ENCODE measurements at regions not wholly inside any gene's neighbourhood (a gene's known extent, or its start where the extent isn't known, plus 50 kb on each side); places are given as distances from the start of the nearest gene placed in this dataset.
A peak's percentile ranks its signal among the peaks of the same experiment; 100 is the strongest.

DNA sequence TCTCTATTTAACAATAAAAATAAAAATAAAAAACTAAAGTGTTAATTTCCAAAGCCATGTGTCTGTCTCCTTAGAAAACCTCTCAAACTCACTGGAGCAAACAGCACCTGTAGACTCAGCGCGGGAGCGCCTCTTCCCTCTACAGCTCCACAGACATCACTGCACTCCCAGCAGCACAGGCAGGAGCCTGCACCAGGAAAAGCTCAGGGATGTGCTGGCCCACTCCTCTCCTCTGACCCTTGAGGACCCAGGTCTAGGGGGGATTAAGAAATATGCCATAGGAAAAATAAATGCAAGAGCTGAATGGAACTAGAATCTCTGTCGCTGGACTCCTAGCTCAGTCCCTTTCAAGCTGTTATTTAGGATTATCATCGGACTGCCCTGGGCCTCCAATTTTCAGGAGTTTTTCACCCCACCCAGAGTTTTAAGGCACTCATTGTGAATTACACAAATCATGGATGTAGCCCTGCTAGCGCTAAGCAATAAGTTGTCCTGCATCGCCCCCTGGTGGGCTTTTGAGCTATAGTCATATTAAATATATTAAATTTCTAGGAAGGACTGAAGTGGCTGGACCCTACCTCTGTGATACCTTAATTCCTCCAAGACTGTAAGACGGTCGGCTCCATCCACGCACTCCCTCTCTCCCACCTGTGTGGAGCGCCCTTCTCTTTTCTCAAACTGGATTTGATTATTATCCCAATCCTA lies 333.9 kb downstream of the UQCRFS1 start:
- peak; percentile 72 for DNase-seq

DNA sequence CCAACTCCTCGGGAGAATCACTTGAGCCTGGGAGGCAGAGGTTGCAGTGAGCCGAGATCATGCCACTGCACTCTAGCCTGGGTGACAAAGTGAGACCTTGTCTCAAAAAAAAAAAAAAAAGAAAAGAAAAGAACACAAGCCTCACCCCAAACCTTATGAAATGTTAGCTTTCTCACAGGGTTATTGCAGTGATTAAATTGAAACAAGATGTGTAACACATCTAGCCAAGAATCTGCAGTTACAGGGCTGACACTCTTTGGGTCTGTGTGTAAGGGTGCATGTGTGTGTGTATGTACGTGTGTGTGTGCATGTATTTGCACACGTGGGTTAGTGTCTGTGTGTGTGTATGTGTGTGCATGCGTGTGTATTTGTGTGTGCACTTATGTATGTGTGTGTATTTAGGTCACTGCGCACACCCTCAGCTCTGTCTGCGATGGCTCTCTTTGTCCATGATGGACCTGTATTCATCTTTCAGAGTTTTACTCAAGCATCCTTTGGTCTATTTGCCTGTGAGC lies 336.3 kb downstream of the UQCRFS1 start:
- DNase-seq: peak; percentile 11

DNA sequence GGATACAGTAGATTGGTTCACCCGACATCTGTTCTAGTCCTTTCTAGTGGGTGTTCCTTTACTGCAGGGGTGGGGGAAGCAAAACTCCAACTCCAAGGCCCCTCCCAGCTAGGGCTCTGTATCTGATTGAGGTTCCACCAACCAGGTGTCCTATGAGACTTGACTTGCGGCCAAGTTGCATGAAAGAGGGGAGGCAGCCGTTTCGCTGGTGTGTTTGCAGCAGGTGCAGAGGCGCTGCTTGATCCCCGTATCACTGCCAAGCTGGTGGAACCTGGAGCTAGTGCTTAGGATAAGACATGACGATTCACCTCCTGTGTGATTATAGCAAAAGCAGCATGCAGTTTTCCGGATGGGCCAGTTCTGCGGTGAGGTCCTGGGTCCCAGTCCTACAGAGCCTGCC lies 338.2 kb downstream of the UQCRFS1 start:
- no peak for DNase-seq

DNA sequence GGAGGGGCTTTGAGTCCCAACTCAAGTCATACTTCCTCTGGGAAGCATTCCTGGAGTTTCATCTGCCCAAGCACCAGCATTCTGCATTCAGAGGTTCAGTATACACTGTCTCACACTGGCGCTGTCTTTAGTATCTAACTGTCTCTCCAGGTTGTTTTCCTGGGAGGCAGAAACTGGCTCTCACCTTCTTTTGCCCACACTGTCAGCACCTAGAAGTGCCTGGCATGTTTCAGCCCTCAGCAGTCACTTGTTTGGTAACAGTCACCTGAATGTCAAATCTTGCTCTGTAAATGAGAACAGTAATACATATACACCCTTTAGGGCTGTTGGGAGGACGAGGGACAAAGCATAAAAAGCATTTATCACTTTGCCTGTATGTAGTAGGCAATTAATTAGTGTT lies 339.6 kb downstream of the UQCRFS1 start:
- DNase-seq: no peak

DNA sequence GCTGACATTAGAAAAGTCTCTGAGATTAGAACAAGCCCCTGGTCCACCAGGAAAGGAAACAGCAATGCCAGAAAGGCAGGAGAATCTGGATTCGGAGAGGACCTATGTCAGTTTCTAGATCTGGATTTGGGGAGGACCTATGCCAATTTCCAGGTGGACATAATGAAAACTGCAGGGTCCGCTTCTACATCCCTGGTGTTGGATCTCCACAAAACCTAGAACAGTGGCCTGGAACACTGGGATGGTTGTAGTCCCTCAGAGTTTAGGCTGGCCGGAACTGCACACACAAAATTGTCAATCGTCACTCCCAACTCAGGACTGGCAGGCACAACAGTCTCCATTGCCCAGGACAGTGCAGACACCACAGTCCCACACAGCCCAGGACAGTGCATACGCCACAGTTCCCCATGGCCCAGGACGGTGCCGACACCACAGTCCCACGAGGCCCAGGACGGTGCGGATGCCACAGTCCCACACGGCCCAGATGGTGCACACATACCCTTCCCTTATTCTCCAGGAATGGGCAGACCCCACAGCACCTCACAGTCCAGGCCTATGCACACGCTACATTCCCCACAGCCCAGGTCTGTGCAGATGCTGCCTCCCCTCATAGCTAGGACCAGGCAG lies 341.7 kb downstream of the UQCRFS1 start:
- no peak for DNase-seq

DNA sequence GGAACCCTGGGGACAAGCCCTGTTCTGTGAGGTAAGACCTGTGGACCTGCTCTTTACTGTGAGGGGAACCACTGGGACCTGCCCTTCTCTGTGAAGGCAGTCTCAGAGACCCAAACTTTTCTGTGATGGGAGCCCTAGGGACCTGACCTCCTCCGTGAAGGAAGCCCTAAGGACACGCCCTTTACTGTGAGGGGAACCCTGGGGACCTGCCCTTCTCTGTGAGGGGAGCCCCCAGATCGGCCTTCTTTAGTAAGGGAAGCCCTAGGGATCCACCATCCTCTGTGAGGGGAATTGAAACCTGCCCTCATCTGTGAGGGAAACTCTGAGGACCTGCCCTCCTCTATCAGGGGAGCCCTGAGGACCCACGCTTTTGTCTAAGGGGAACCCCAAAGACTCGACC lies 343.5 kb downstream of the UQCRFS1 start:
- DNase-seq: no peak

DNA sequence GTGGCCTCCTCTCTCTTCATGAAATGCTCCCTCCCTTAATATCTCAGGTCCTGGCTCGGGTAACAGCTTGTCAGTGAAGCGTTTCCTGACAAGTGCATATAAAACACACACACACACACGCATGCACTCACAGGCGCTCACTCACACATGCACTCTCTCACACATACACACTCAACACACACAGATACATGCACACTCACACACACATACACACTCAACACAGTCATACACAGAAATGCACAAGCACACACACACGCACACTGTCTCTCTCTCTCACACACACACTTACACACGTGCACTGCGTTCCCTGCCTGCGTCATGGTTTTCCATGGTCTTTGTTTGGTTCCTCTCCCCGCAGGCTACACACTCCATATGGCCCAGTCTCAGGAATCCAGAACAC lies 344.1 kb downstream of the UQCRFS1 start:
- DNase-seq: no peak

DNA sequence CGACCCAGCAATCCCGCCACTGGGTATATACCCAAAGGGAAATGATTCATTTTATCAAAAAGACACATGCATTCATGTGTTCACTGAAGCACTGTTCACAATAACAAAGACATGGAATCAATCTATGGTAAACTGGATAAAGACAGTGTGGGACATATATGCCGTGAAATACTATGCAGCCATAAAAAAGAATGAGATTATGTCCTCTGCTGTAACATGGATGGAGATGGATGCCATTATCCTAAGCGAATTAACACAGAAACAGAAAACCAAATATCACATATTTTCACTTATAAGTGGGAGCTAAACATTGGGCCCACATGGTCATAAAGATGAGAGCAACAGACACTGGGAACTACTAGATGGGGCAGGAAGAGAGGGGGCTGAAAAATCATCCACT lies 345.0 kb downstream of the UQCRFS1 start:
- no peak for DNase-seq

DNA sequence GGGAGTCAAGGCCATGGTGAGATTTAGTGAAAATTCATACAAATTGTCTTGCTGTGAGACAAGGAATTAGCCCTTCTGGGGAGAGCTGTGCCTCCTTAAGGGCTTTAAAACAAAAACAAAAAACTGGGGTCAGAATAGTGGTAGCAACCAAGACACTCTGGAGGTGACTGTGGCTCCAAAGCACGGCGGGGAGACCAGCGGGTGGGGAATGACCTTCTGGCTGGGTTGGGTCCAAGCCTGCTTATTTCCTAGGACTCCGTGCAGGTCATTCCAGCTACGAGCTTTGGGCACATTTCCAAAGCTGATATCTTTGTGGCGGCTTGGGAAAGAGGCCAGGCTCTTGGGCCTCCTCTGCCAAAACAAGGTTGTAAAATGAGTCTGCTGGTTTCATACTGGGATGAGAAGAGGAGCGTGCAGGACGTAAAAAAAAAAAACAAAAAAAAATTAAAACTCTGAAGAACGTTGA lies 348.3 kb downstream of the UQCRFS1 start:
- peak; percentile 34 for DNase-seq

DNA sequence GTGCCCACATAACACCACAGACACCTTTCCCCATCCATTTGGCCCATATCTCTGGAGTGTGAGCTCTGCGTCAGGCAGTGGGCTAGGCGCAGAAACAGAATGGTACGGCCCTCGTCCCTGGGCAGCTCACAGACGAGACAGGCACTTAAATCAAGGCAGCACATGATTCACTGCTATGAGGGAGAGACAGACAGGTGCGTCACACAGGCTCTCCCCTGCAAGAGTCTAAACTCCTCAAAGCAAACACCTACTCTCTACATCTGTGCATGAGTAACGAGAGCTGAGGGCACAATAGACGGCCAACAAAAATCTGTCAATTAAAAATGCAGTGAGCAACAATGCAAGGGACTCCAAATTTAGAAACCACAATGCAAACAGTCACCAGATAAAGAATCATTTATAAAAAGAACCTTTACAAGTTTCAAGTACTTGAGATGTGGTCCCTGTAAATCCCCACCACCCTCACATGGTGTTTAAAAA lies 348.9 kb downstream of the UQCRFS1 start:
- DNase-seq: no peak

DNA sequence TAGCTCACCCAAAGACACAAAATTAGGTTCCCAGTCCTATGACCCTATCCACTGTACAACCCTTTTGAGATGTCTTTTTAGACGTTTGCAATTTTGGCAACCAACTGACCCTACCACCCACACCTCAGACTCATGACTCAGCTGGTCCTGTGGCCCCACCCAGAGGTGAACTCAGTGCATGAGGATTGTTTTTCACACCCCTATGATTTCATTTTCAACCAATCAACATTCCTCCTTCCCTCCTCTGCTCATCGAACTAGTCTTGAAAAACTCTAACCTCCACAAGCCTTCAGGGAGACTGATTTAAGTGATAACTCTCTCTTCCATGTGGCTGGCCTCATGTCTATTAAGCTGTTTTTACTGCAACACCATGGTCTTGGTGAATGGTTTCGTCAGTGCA lies 350.7 kb downstream of the UQCRFS1 start:
- DNase-seq: no peak

DNA sequence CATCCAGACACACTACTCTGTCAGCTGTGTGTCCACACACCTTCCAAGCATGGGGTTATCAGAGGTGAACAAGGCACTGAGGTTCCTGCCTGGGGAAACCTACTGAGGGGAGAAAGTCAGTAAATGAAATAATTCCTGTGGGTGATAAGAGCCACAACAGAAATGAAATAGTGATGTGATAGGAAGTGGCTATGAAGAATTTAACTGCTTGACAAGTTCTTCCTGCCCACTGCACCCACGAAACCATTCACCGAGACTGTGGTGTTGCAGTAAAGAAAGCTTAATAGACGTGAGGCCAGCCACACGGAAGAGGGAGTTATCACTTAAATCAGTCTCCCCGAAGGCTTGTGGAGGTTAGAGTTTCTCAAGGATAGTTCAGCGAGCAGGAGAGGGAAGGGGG lies 353.1 kb downstream of the UQCRFS1 start:
- no peak for DNase-seq

DNA sequence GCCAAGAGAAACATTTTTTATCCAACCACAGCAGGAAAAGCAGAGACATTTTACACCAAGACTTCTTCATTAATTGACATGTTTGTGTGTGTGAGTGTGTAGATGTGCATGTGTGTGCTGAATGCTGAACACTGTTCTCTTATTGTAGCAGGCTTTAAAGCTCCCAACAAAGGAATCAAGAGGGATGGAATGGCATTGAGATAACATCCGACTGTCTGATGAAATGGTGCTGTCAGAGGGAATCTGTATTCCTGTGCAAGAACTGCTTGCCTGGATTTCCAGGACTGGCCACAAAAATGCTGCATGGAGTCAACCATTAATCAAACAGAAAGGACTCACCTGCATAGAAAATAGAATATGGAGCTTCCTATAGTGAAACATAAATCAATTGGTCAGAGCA lies 354.0 kb downstream of the UQCRFS1 start:
- DNase-seq: no peak

DNA sequence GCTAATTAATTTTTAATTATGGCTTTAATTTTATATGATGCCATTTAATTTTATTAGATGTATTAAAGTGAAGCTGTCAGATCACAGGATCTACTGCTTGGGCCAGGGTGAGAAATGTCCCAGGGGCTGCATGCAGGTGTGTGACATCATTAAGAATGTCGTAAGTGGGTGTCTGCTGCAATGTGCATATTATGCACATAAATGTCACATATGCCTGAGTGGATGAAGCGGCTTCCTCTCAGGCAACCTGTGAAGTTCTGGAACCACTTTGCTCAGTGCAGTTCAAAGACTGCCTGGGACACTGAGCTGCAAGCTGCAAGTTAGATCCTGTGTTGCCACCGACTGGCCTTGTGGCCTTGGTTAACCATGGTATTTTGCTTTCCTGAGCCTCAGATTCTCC lies 355.0 kb downstream of the UQCRFS1 start:
- no peak for DNase-seq

DNA sequence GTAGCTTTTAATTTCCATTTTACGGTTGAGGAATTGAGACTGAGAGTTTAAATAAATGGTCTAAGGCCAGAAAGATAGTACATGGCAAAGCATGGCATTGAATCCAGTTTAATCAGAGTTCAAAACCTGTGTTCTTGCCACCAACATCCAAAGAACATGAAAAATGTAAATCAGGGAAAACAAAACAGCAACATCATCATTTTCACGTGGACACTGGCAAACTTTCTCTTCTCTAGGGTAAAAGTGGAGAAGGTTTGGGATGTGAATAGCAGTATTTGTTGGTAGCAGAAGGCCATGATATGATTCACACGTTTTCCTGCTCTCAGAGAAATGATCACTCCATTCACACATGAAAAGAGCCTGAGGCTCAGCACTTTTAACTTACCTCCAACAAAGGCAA lies 357.7 kb downstream of the UQCRFS1 start:
- DNase-seq: no peak

DNA sequence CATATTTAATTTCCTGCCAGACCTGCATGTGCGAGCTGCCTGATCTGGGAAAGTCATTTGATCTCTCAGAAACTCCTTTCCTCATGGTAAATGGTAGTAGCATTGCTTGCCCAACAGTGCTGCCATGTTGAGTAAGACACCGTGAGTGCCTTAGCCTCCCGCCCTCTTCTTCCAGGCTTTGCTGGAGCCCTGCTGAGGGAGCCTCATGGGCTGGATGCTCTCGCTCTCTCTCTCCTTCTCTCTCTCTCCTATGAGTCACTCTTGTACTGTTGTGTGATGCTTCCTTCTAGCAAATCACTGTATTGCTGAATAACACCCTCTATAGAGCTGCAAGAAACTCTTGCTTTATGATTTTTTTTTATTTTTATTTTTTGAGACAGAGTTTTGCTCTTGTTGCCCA lies 365.5 kb downstream of the UQCRFS1 start:
- peak; percentile 12 for DNase-seq

DNA sequence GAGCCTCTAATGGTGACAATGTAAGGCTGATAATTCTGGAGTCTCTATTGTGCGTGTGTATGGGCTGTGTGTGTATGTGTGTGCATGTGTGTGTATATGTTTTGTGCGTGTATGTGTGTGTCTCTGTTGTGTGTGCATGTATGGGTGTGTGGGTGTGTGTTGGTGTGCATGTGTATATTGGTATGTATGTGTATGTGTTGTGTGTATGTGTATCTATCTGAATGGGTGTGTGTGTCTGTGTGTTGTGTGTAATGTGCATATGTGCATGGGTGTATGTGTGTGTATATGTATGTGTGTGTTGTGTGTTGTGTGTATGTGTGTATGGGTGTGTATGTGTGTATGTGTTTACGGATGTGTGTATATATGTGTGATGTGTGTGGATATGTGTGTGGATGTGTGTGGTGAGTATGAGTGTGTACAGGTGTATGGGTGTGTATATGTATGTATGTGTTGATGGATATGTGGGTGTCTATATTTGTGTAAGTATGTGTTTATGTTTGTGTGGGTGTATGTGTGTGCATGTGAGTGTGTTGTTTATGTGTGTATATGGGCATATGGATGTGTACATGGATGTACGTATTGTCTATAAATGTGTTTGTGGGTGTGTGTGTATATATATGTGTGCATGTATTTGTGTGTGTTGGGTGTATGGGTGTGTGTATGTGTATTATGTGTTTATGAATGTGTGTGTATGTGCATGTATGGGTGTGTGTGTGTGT lies 366.7 kb downstream of the UQCRFS1 start:
- DNase-seq: no peak

DNA sequence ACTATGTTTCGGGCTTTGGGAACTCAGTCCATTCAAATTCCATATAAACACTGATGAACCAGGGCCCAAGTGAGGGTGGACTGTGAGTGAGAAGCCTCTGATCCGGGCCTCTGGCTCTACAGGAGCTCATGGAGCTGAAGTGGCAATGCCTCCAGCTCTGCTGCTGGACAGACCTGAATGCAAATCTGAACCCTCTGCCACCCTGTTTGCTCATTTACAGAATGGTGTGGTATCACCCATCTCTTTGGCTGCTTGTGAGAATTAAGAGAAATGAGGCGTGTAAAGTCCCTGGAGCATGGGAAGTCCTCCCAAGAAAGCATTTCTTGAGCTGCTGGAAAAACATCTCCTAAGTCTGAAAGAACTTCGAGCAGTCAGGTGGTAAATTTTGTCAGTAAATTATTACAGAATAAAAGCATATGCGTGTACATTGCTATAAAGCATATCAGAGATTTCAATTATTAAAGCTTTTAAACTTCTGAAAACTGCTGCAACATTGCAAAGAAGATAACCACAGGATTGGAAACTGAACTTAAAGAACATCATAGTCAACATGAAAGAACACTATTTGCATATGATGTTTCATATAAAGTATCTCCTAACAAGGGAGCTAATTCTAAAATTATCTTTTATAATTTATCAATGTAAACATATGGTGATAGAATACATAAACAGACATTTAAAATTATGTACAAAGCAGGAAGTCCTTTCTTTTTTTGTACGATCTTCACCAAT lies 369.0 kb downstream of the UQCRFS1 start:
- DNase-seq: no peak

DNA sequence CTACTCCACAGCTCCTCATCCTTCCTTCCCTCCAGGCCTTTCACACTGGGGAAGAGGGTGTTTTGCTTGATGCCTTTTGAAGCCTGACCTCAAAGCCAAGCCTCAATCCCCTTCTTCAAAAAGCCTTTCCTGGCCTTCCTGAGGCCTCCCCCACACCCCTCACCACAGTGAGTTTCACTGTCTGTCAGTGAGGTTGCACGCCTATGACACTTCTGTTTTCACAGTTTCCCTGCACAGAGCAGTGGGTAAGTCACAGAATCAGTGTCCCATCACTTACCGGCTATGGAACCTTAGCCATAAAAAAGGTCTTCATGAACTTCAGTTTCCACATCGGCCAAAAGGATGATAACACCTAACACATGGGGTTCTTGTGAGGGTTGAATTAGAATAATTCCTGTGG lies 371.4 kb downstream of the UQCRFS1 start:
- DNase-seq: no peak

DNA sequence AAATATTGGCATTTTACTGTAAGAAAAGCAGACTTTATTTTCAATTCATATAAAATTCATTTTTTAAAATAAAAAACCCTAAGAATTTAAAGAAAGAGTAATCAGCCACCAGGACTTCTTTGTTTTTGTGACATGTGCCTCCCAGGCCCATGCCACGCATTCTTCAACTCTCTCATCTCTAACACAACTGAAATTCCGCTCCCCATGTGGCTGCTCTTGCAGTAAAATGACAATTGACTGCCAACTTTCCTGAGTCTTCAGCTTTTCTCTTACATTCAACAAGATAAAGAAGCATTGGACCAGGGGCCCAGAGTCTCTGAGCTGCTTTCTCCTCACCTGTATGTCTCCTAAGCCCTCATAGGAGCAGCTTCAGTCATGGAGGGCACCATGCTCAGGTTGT lies 372.1 kb downstream of the UQCRFS1 start:
- no peak for DNase-seq

DNA sequence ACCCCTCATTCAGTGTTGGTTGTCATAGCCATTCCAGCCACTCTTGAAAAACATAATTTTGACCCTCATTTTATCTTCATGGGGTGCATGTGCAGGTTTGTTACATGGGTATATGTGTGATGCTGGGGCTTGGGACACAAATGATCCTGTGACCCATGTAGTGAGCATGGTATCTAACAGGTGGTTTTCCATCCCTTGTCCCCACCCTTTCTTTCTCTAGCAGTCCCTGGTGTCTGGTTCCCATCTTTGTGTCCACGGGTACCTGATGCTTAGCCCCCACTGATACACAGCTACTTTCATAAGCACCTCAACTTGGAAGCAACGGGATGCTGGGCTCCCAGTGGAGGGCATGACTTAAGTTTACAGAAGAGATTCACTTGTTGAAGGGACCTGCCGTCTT lies 373.5 kb downstream of the UQCRFS1 start:
- no peak for DNase-seq

DNA sequence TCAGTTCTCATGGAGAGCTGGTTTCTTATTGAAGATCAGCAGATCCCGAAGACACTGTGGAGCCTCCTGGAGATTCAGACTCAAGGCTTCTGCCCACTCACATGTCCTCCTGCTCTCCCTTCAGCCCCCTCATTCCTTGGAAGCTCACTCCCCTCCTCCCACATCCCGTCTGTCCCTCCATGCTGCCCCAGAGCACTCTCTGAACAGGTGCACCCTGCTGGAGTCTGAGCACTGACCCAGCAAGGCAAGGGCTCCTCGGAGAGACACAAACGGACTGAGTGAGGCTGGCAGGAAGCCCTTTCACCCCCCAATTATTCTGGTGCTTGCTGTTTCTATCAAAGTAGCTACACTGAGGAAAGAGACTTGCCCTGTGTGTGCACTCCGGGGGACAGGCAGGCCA lies 374.0 kb downstream of the UQCRFS1 start:
- DNase-seq: no peak

DNA sequence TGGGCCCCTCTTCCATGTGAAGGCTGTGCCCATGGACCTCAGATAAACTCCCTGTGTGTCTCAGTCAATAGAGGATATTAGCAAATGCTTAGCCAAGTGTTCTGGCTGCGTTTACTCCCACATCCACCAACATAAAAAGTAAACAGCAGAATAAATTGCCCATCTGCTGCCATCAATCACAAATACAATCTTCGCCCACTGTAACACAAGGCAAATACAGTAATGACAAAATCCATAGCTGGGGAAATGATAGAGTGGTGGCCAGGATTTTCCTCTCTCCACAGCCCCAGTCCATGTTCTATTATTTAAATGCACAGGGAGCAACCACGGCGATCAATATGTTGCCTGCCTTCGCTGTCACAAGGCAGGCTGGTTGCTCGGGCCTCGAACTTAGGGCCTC lies 376.5 kb downstream of the UQCRFS1 start:
- DNase-seq: no peak
